NCI-H345 (cell line): ENCODE measurements at regions not wholly inside any gene's neighbourhood (a gene's known extent, or its start where the extent isn't known, plus 50 kb on each side); places are given as distances from the start of the nearest gene placed in this dataset.
A peak's percentile ranks its signal among the peaks of the same experiment; 100 is the strongest.
"Not testable (repeated sequence)": the region's sequence is repeated elsewhere in the genome, so short reads cannot be mapped to it uniquely, and the experiment has no call there.

ENCODE experiments used
- DNase-seq: peaks from one replicate; lab custom pipeline; 2025; lab: John Stamatoyannopoulos, UW

- DNase-seq = no peak
Measured at GRCh38 chr18:34529358-34530335, 180.5 kb upstream of the DTNA start.

DNA sequence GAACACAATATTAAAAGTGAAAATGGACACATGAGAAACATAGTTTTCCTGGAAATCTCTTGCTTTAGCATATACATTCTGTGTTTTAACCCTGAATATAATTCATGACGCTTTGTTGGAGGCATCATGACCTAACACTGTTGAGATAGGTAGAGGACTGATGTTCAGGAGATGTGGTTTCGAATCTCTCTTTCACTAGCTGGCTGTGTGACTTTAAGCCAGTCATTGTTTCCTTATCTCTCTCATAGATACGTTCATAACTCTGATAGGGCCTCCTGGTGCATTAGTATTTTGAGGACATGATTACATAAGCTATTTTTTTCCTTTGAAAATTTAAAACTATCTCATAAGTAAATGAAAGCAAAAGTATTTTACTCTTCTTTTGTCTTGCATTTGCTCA lies 179.0 kb upstream of the DTNA start:
- no peak for DNase-seq

DNA sequence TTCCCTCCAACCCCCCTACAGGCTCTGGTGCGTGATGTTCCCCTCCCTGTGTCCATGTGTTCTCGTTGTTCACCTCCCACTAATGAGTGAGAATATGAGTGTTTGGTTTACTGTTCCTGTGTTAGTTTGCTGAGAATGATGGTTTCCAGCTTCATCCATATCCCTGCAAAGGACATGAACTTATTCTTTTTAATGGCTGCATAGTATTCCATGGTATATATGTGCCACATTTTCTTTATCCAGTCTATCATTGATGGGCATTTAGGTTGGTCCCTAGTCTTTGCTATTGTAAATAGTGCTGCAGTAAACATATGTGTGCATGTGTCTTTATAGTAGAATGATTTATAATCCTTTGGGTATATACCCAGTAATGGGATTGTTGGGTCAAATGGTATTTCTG lies 175.5 kb upstream of the DTNA start:
- not testable (repeated sequence) for DNase-seq

DNA sequence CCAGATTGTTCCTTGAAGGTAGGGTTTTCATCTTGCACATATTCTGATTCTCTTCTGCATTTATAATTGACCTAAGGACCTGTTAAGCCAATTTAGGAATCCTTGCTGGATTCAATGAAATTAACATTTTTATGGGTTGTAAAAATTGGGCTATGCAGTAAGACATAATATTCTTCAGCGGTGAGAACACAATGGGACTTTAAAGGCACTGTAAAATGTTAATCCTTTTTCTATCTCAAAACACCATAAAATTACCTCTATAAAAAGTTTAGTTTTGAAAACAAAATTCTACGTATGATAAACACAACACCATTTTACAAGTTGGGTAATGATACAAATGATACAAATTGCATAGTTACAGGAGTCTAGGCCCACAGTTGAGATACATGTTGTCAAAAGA lies 169.2 kb upstream of the DTNA start:
- no peak for DNase-seq

DNA sequence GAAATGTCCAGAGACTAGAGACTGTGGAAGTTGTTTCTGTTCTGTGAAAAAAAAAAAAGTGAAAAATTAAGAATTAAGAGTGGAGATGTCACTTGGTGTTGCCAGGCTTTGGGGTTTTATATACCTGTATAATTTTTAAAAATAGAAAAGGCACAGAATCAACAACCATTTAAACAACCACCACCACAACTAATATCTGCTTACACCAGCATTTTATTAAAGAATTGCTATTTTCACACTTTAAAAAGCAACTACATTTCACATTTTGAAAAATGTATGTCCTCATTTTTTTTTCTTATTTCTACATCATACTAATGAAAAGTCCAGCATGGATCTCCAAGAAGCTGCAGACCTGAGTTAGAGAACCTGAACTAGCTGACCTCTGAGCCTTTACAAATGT lies 167.5 kb upstream of the DTNA start:
- DNase-seq = no peak

- peak; percentile 28 for DNase-seq
Measured at GRCh38 chr18:34543356-34543755, 166.7 kb upstream of the DTNA start.

- DNase-seq = no peak
Measured at GRCh38 chr18:34543945-34544344, 166.2 kb upstream of the DTNA start.

- DNase-seq = peak; percentile 53
Measured at GRCh38 chr18:34544930-34545329, 165.2 kb upstream of the DTNA start.

DNA sequence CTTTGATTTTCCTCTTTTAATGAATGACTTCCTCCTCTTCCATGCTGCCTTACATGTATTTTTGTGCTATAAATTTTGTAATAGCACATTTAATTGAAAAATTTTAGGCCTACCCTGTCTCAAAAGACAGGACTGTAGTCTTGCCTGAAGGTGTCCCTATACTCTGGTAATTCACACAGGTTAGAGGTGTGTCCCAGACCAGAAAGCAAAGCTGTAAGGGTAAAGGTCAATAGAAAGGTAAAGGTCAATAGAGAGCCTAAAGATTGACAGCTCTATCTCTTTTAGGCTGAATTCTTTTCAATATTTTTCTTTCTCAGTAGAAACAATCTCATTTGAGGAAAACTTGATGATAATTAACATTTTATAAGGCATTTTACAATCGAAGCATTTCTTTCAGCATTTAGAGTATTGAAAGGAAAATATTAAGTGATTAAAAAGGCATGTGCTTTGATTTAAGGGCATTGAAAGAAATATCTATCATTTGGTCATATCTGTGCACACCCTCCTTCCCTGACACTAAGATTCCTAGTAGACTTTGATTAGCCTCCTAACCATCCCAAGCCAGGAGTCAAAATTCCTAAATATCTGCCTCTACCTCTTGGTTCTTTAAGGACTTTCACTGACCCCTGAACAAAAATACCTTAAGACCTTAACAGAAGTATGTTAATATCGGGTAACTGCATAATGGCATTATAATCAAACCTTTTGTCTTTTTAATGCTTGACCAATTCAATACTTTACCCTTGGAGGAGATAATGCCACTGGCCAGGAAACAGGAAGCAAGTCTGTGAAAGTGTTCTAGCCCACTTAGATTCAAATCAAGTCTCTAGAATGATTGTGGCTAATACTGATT lies 161.8 kb upstream of the DTNA start:
- DNase-seq = no peak

DNA sequence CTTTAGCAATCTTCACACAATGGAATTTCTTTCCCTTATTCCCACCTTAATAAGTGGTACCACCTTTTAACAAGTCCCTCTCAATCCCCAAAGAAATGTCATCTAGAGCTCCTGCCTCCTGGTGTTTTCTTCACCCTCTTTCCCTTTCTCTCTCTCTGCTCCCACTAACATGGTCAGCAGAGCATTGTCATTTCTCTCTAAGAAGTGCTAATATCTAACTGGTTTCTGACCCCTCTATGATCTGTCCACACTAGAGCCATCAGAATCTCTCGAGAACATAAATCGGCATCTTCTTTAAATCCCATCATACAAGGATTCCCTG lies 161.2 kb upstream of the DTNA start:
- no peak for DNase-seq

GRCh38 chr18:34549367-34549766 lies 160.7 kb upstream of the DTNA start:
- no peak for DNase-seq

DNA sequence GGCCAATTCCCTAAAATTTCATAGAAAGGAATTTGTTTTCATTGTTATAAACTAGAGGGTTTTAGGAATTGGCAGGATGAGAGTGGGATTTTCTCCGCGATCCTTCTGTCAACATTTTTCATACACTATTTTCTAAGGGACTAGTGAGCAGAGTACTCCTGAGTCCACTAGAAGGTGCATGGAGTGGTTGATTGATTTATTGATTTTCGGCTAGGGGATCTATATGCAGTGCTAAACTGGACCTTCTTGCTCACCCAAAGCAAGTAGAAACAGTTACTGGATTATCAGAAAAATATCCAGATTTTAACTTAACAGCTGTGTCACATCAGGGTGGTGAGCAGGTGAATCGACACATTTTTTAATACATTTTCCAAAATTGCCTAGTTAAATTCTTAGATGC lies 159.9 kb upstream of the DTNA start:
- no peak for DNase-seq

- no peak for DNase-seq
Measured at GRCh38 chr18:34550902-34551301, 159.2 kb upstream of the DTNA start.

- no peak for DNase-seq
Measured at GRCh38 chr18:34551824-34552223, 158.3 kb upstream of the DTNA start.

DNA sequence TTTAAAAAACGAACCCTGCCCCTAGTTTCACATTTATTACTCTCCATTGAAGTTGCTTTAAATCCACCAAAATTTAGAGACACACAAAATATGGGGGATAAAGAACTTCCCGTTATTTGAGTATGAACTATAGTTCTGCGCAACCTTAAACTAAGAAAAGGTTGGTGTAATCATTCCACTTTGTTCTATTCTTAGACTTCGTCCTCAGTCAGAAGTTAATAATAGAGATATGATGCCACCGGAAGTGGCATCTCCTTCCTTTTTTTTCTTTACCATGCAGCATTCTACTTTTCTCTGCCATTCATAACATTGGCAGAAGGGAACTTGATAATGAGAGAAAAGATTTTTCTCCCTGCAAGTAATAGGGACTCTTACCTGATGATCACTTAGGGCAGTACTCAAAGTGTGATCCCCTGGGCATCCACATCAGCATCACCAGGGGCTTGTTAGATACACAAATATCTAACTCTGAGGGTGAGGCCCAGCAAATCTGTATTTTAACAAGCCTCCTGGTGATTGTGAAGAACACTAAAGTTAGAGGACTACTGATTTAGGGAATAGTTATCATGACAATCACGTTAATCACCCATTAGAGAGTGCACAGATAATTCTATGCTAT lies 147.7 kb upstream of the DTNA start:
- DNase-seq = no peak

GRCh38 chr18:34567857-34568256 lies 142.2 kb upstream of the DTNA start:
- no peak for DNase-seq

GRCh38 chr18:34576622-34577021 lies 133.5 kb upstream of the DTNA start:
- no peak for DNase-seq

DNA sequence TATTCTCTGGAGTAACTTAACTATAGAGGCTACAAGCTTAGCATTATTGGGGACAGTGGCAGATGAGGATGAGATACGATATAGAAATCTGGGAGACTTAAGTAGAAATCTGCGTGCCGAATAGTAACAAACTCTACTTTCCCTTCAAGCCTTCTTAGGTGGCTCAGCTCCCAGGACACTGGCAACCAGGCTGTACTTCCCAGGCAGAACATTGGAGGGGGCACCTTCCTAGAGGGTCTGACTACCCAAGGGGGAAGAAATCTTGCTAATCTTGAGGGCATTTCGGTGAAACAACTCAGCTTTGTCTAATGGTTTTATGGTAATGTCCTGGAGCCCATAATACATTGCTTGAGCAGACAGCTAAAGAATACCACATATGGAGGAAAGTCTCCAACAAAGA lies 126.2 kb upstream of the DTNA start:
- no peak for DNase-seq

DNA sequence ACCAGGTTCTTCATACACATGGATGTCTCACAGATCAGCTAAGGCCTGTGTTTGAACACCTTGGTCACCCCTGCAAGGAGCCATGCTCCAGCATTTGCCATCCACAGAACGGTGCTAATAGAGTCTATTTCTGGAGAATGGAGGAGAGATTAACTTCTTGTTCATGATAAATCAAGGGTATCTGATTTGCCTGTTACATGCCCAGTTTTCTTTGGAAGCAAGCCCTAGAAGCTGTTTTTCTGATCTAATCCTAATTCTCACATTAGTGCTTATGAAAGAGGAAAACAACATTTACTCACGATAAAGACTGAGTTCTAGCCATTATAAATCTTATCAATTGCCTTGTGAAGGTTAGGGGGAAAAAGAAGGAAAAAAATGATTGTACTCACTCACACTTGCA lies 119.6 kb upstream of the DTNA start:
- DNase-seq = no peak

DNA sequence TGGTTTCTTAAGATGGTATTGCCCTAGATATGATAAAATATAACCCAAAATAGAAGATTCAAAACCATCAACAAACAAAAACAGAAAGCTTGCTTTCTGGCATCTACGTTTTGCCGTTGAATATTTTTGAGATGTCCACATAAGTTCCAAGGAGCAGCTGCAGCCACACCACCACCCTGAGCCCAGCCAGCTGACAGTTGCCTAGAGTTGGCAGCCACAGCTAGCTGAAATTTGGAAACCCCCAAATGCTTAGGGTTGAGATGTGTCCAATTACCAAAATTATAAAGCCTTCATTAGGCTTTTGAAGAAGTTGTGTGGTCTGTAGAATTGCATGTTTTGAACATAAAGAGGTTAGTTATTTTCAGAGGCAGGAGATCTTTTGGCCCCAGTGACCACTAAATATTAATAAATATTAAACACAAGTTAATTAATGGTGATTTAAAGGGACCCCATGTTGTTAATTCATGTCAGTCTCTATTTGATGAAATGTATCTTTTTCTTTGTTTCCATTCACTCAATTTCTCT lies 118.1 kb upstream of the DTNA start:
- DNase-seq = no peak

GRCh38 chr18:34592481-34592880 lies 117.6 kb upstream of the DTNA start:
- no peak for DNase-seq

- no peak for DNase-seq
Measured at GRCh38 chr18:34592961-34593382, 117.1 kb upstream of the DTNA start.
